ENCODE measurements at regions not wholly inside any gene's neighbourhood (a gene's known extent, or its start where the extent isn't known, plus 50 kb on each side); places are given as distances from the start of the nearest gene placed in this dataset.

DNA sequence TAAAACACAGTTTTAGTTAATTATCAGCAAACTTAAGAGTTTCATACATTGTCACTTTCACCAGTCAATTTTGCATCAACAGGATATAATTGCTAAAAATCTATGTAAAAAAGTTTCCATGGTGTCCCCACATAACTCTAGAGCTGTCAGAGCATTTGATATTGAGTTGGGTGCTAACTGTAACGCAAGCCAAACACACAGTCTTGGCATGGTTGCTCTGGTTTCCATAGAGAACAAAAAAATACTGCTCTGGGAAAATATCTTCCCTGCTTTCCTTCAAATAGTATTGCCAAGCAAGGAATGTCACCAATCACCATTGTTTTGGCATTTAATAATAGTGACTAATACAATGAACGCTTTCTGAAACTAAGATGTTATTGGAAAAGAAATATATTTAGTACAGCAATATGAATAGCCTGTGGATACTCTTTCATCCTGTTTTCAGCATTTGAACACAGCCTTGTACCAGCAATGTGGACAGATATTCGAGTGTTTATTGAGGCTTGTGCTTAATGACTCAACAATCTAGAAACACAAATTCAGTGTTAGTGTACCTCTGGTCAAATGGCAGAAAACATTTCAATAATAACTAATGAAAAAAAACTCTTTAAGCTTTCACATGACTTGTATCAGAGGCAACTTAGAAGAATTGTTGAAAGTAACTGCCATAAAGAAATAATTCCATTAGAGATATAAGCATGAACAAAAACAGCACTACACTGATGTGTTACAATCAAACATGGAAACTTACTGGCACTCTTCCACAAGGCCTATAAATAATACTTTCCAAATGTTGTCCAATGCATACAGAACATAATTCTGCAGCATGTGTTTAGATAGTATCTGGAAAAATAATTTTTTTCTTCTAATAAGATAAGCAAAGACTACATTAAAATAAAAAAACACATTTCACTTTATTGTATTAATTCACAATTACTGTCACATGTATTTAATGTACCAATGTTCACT is 1469.5 kb upstream of the CELF2 start:
- TF ChIP-seq HOXB5 (CRISPR knock-in tag; IDR thresholded peaks at IDR 0.05) = no peak
- no peak for TF ChIP-seq CEBPB (IDR thresholded peaks at IDR 0.05)
- no peak for TF ChIP-seq NPAS2 (CRISPR knock-in tag; IDR thresholded peaks at IDR 0.05; ENCODE audit: borderline replicate concordance)
- no peak for TF ChIP-seq HMGXB4 (CRISPR knock-in tag; IDR thresholded peaks at IDR 0.05; ENCODE audit: borderline replicate concordance)
- TF ChIP-seq MAZ (IDR thresholded peaks at IDR 0.05; ENCODE audit: borderline replicate concordance, low read depth, low read length) = no peak
- no peak for TF ChIP-seq TFCP2L1 (CRISPR knock-in tag; IDR thresholded peaks at IDR 0.05)
- no peak for TF ChIP-seq MAFK (IDR thresholded peaks at IDR 0.05; ENCODE audit: partially characterized antibody)
- TF ChIP-seq, protein P1, sequence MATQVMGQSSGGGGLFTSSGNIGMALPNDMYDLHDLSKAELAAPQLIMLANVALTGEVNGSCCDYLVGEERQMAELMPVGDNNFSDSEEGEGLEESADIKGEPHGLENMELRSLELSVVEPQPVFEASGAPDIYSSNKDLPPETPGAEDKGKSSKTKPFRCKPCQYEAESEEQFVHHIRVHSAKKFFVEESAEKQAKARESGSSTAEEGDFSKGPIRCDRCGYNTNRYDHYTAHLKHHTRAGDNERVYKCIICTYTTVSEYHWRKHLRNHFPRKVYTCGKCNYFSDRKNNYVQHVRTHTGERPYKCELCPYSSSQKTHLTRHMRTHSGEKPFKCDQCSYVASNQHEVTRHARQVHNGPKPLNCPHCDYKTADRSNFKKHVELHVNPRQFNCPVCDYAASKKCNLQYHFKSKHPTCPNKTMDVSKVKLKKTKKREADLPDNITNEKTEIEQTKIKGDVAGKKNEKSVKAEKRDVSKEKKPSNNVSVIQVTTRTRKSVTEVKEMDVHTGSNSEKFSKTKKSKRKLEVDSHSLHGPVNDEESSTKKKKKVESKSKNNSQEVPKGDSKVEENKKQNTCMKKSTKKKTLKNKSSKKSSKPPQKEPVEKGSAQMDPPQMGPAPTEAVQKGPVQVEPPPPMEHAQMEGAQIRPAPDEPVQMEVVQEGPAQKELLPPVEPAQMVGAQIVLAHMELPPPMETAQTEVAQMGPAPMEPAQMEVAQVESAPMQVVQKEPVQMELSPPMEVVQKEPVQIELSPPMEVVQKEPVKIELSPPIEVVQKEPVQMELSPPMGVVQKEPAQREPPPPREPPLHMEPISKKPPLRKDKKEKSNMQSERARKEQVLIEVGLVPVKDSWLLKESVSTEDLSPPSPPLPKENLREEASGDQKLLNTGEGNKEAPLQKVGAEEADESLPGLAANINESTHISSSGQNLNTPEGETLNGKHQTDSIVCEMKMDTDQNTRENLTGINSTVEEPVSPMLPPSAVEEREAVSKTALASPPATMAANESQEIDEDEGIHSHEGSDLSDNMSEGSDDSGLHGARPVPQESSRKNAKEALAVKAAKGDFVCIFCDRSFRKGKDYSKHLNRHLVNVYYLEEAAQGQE (IDR thresholded peaks at IDR 0.05) = no peak
- TF ChIP-seq BHLHE40 (IDR thresholded peaks at IDR 0.05; ENCODE audit: low read depth, low read length) = no peak
- TF ChIP-seq ZC3H11A (IDR thresholded peaks at IDR 0.05) = no peak
- TF ChIP-seq POLR2A (IDR thresholded peaks at IDR 0.05; ENCODE audit: low read length) = no peak
- TF ChIP-seq RAD21 (conservative IDR thresholded peaks at IDR 0.05 in 1 of 2, IDR thresholded peaks at IDR 0.05 in 1 of 2) = no peak
- no peak for TF ChIP-seq MYC (IDR thresholded peaks at IDR 0.05; ENCODE audit: borderline replicate concordance, low read length)
- TF ChIP-seq EHMT2 (IDR thresholded peaks at IDR 0.05; ENCODE audit: low read depth) = no peak
- no peak for TF ChIP-seq ESRRA (IDR thresholded peaks at IDR 0.05; ENCODE audit: borderline replicate concordance, low read length)
- no peak for TF ChIP-seq EHF (CRISPR knock-in tag; IDR thresholded peaks at IDR 0.05)
- no peak for TF ChIP-seq ZFP36 (IDR thresholded peaks at IDR 0.05; ENCODE audit: borderline replicate concordance, partially characterized antibody)
- no peak for TF ChIP-seq PHF8 (IDR thresholded peaks at IDR 0.05; ENCODE audit: borderline replicate concordance, low read depth)
- TF ChIP-seq JUNB (IDR thresholded peaks at IDR 0.05) = no peak
- DNase-seq (ENCODE audit: low read depth in 1 of 2, low spot score in 1 of 2) = no peak
- no peak for FAIRE-seq
- Histone ChIP-seq H3K27ac (no peak overlapping the region), H3K4me2 (no peak overlapping the region), H3K4me3 (no peak overlapping the region), H3K4me1 (no peaks in the 10 kb centered on the region), H3K9me3 (no peaks in the 10 kb centered on the region)
- ATAC-seq = no peak
- ChIA-PET CTCF (no interaction called here), POLR2A (no interaction called here)
- WGBS (ENCODE audit: missing lambda C conversion rate) = 3% methylated on average over 3 of the region's 3 CpGs

DNA sequence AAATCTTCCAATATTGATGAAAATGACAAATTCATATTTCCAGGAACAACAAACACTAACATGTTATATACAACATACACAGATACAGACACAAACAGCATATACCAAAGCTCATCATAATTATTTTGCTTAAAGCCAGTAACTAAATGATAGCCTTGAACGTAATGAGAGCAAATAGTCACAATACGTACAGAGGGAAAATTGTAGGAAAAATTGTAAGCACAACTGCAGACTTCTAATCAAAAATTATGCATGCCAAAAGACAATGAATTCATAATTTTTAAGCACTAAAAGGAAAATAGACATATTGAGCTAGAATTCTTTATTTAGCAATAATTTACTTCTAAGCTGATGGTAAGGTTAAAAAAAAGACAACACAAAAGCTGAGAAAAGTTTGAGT is 1466.9 kb upstream of the CELF2 start:
- H3K27ac ChIP-seq = no peak overlapping the region
- no peaks in the 10 kb centered on the region for H3K4me1 ChIP-seq
- ATAC-seq (no peak), DNase-seq (ENCODE audit: low read depth in 1 of 2, low spot score in 1 of 2) (no peak), FAIRE-seq (no peak)
- no peak overlapping the region for H3K4me3 ChIP-seq
- no peaks in the 10 kb centered on the region for H3K9me3 ChIP-seq
- POLR2A ChIA-PET = no interaction called here
- CTCF ChIA-PET = no interaction called here
- TF ChIP-seq ZC3H11A (IDR thresholded peaks at IDR 0.05) (no peak), HOXA7 (CRISPR knock-in tag; IDR thresholded peaks at IDR 0.05) (no peak), RCOR1 (IDR thresholded peaks at IDR 0.05; ENCODE audit: low read depth, low read length) (no peak), CBX2 (IDR thresholded peaks at IDR 0.05; ENCODE audit: borderline replicate concordance, low read depth) (no peak), PHF8 (IDR thresholded peaks at IDR 0.05; ENCODE audit: borderline replicate concordance, low read depth) (no peak), RNF2 (IDR thresholded peaks at IDR 0.05; ENCODE audit: borderline replicate concordance, low read depth) (no peak), POLR2A (IDR thresholded peaks at IDR 0.05; ENCODE audit: low read length) (no peak), POLR2AphosphoS2 (conservative IDR thresholded peaks at IDR 0.05; ENCODE audit: low read length) (no peak), CHD2 (IDR thresholded peaks at IDR 0.05; ENCODE audit: low read length, partially characterized antibody) (no peak), NFE2L2 (conservative IDR thresholded peaks at IDR 0.05; ENCODE audit: low read length) (no peak)
- no peak overlapping the region for H3K4me2 ChIP-seq
- WGBS (ENCODE audit: missing lambda C conversion rate) = 16% methylated on average over 2 of the region's 2 CpGs
